GM18505 (cell line): ENCODE measurements at regions not wholly inside any gene's neighbourhood (a gene's known extent, or its start where the extent isn't known, plus 50 kb on each side); places are given as distances from the start of the nearest gene placed in this dataset.

ENCODE experiments used
- ATAC-seq: cut with Tn5 transposase; IDR thresholded peaks from one replicate; pipeline ENCODE4 v1.9.1; 2021; ENCODE audit not compliant: unreplicated experiment
- POLR2A ChIP-seq: IDR thresholded peaks from 4 replicates; pipeline ENCODE4 v1.6.1; 2011; ENCODE audit warnings: borderline replicate concordance; ENCODE audit not compliant: insufficient read depth, insufficient read length; ENCODE audit errors: extremely low read depth

- no peak for ATAC-seq
- TF ChIP-seq POLR2A, result no peak
Observed at GRCh38 chr20:50380697-50381040, 129.5 kb upstream of the PTPN1 start.

GRCh38 chr20:50381075-50381732 lies 129.0 kb upstream of the PTPN1 start:
- ATAC-seq, result no peak
- no peak for TF ChIP-seq POLR2A

DNA sequence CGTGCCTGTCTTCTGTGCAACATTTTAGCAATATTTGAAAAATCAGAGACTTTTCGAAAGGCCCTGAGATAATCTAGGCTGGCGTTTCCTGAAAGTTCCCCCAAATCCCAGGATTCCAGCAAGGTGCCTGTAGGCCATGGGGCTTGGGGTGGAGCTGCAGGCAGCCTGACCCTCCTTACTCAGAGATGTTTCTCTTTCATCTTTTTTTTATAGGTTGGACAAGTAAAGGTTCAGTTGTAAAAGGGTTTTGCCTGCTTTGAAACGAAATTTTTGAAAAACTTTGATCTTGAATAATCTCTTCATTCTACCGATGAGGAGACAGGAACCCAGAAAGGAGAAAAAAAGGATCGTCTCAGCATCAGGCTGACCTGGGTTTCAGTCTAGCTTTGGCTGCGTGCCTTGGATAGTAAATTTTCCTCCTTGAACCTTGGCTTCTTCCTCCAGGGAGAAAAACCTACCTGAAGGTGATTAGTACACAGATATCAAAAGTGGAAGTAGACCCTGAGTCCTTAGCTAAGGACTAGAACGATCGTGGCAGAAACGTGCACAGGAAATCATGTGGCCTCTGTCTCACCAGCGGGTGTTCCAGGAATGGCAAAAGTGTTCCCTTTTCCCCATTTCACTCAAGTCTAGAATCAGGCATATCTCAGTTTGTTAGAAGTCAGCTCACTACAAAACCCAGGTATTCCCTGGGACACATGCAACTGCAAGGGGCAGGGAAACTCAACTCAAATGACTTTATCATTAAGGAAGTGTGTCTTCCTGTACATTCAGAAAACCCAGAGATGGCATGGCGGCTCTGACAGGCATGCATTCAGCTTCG lies 128.2 kb upstream of the PTPN1 start:
- ATAC-seq, result no peak
- no peak for TF ChIP-seq POLR2A

GRCh38 chr20:50385733-50386640 lies 124.2 kb upstream of the PTPN1 start:
- no peak for TF ChIP-seq POLR2A
- no peak for ATAC-seq

DNA sequence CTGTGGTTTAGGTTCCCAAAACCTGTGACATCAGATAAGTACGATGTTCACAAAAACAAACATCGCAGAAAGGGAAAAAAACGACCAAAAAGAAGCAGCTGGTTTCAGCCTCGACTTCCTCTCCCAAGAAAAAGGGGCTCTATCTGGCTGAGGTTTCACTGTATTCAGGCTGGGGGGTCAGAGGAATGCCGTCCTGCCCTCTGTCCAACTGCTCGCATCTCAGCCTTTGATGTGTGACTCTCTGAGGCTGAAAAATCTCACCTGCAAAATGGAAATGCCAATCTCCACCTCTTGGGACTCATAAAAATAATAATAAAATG lies 123.6 kb upstream of the PTPN1 start:
- TF ChIP-seq POLR2A, result no peak
- ATAC-seq, result no peak

GRCh38 chr20:50387218-50387995 lies 122.8 kb upstream of the PTPN1 start:
- no peak for ATAC-seq

GRCh38 chr20:50387996-50388332 lies 122.2 kb upstream of the PTPN1 start:
- TF ChIP-seq POLR2A, result no peak
- ATAC-seq, result no peak

More at GRCh38 chr20:50387218-50387995, 122.8 kb upstream of the PTPN1 start:
- no peak for TF ChIP-seq POLR2A

DNA sequence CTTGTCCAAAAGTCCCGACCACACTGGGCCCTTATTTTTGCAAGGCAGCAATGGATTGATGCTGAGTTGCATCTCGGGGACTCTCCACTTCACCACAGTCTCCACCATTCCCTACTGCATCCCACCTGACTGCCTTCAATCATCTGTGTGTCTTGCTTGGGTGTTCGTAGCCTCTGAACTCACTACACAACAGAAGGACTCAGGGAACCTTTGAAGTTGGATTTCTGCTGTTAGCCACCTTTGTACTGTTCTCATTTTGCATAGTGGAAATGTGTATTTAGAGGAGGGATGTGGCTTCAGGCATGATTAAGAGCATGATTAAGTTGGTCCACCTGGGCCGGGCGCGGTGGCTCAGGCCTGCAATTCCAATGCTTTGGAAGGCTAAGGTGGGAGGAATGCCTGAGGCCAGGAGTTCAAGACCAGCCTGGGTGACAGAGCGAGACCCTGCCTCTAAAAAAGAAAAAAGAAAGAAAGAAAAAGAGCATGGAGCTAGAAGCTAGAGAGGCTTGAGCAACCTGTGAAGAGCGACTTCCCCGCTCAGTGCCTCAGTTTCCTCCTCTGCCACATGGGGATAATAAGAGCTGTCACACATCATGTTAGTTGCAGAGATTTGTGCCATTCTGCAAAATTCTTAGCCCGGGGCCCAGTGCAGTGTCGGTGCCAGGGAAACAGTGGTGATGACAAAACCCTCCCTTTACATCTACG lies 121.3 kb upstream of the PTPN1 start:
- TF ChIP-seq POLR2A, result no peak
- no peak for ATAC-seq

DNA sequence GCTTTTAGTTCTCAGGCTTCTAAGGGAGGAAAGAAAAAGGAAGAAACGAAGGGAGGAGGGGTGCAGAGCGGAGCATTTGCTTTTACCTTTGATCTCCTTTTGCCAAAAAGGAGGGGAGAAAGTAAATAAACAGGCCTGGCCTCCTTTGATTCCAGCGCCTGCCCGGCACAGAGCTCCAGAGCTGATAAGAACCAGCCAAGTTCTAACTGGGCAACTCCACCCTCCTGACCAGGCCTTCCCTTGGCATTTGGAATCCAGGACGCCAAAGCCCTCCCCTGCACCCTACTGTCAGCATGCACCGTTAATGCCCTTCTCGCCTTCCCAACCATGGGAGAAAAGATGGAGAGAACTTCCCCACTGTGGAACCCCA lies 120.8 kb upstream of the PTPN1 start:
- TF ChIP-seq POLR2A, result no peak

DNA sequence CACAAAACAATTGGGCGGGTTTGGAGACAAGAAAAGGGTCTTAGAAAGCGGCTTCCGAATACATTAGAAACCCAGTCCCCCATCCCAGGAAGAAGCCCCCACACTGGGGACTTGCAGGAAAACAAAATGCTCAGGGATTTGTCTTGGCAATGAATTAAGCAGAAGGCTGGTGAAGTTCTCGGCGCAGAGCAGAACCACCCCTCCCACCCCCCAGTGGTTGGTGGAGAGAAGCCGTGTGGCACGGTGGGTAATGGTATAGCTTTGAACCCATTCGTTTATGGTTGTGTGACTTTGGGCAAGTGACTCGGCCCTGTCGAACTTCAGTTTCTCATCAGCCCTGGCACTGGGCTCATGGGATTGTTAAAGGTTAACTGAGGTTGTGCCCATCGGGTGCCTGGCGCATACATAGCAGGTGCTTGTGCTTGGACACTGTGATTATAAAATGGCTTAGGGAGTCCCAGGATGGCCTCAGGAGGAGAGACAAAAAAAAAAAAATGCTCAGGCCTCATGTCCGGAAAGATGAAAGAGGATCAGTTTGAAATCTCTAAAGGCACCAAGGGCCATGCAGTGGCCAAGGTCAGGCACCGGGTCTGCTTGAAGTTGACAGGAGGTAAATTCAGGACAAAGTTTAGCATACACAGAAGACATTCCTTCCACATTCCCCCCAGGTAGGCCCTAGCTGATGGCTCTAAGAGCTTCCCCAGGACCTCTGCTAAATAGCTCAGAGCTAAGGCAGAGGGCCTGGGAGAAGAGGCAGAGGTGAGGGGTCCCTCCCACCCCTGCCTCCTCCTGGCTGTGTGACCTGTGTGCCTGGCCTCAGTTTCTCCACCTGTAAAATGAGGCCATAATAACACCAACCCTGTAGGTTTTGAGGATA lies 120.1 kb upstream of the PTPN1 start:
- TF ChIP-seq POLR2A, result no peak
- no peak for ATAC-seq

More for the DNA sequence above, 120.8 kb upstream of the PTPN1 start:
- no peak for ATAC-seq

- no peak for ATAC-seq
- TF ChIP-seq POLR2A, result no peak
Observed at GRCh38 chr20:50390685-50391443, 119.3 kb upstream of the PTPN1 start.
